ENCODE measurements at regions not wholly inside any gene's neighbourhood (a gene's known extent, or its start where the extent isn't known, plus 50 kb on each side); places are given as distances from the start of the nearest gene placed in this dataset.

DNA sequence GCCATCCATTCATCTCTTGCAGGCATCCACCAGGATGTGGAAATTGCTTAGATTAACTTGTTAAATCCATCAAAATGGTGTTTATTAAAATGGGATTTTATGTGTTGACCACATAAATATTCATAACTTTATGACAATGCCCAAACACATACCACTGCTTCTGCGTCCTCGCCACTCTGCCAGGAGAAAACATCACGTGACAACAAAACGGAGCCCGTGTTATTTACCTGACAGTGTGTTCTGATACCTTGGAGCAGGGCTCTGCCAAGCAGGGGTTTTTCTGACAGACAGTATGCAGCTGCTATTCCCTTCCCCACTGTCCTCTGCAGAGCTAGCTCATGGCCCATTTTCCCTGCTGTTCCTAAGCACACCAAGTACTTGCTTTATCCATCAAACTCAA lies 279.5 kb upstream of the CHD6 start:
- DNase-seq (no peak), ATAC-seq (no peak)
- Histone ChIP-seq H3K36me3 (no peaks in the 10 kb centered on the region), H3K27ac (no peak overlapping the region), H3K4me3 (no peak overlapping the region), H3K4me1 (no peaks in the 10 kb centered on the region), H3K27me3 (ENCODE audit: low read depth) (no peaks in the 10 kb centered on the region), H3K9me3 (no peaks in the 10 kb centered on the region)
- TF ChIP-seq, protein P1, sequence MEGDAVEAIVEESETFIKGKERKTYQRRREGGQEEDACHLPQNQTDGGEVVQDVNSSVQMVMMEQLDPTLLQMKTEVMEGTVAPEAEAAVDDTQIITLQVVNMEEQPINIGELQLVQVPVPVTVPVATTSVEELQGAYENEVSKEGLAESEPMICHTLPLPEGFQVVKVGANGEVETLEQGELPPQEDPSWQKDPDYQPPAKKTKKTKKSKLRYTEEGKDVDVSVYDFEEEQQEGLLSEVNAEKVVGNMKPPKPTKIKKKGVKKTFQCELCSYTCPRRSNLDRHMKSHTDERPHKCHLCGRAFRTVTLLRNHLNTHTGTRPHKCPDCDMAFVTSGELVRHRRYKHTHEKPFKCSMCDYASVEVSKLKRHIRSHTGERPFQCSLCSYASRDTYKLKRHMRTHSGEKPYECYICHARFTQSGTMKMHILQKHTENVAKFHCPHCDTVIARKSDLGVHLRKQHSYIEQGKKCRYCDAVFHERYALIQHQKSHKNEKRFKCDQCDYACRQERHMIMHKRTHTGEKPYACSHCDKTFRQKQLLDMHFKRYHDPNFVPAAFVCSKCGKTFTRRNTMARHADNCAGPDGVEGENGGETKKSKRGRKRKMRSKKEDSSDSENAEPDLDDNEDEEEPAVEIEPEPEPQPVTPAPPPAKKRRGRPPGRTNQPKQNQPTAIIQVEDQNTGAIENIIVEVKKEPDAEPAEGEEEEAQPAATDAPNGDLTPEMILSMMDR (IDR thresholded peaks at IDR 0.05) = no peak
- intact Hi-C loops (cut with DNase I) = no loop called here

DNA sequence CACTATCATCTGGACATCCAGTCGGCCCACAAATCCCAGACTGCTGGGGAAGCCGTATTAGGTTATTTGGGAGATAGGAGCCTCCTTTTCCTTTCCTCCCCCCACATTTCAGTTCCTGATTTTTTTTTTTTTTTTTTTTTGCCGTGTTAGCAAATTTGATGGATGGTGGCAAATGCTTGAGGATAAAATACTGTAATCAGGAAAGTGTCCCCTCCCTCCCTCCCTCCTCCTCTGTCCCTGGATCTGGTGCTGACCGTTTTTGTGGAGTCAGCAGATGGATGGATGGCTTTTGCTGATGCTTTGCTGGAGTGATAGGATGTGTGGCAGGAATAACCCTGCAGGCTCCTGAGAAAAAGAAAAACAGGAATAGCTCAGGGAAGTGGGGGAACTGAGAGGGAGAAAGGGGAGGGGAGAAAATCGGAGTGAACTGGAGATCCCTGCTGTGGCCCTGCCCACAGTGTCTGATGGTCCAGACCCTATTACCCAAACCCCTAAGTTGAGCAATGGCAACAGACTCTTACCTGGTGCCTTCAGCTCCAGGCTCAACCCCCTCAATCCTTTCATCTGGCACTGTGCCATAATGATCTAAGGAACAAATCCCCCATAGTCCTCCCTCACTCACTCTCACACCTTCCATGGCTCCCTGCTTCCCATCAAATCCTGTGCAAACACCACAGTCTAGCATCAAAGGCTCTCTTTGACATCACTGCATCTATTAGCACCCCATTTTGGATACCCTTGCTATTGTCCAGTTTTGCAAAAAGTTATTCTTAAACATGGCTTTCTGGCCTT lies 277.3 kb upstream of the CHD6 start:
- H3K4me3 ChIP-seq = no peak overlapping the region
- H3K27me3 ChIP-seq (ENCODE audit: low read depth) = no peaks in the 10 kb centered on the region
- no peak for DNase-seq
- ATAC-seq = no peak
- TF ChIP-seq, protein P1 (IDR thresholded peaks at IDR 0.05) = no peak
- H3K36me3 ChIP-seq = no peaks in the 10 kb centered on the region
- no peaks in the 10 kb centered on the region for H3K4me1 ChIP-seq
- no peak overlapping the region for H3K27ac ChIP-seq
- H3K9me3 ChIP-seq = no peaks in the 10 kb centered on the region
- intact Hi-C loops (cut with DNase I) = no loop called here

DNA sequence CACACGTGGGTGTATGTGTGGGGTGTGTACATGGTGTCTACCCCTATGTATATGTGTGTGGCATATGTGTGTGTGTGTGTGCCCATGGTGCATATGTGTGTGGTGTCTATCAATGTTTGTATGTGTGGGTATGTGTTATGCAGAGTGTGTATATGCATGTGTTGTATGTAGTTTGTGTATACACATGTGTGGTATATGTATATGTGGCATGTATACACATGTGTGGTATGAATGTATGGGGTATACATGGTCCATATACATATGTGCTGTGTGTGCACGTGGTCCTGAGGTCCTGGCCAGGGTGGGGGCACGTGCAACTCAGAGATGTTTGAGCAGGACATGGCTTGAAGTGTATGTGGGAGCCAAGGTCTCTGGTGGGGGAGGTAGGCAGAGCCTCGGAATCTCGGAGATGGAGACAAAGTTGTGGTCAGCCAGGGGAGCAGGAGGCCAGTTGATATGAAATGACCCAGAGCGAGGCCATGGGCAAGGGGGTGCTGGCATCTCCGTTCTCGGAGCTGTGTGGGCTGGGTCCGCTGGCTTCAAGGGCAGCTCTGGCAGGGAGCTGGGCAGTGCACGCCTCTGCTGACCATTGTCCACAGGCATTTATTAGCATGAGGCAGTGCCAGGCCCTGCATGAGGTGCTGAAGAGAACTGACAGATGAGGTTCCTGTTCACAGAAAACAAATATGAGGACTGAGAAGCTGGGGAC lies 276.2 kb upstream of the CHD6 start:
- Histone ChIP-seq H3K4me3 (no peak overlapping the region), H3K27ac (no peak overlapping the region), H3K36me3 (no peaks in the 10 kb centered on the region), H3K27me3 (ENCODE audit: low read depth) (no peaks in the 10 kb centered on the region), H3K9me3 (no peaks in the 10 kb centered on the region), H3K4me1 (no peaks in the 10 kb centered on the region)
- TF ChIP-seq, protein P1 (IDR thresholded peaks at IDR 0.05) = no peak
- intact Hi-C loops (cut with DNase I) = no loop called here
- DNase-seq (no peak), ATAC-seq (peak in 1 of 2 donors; percentile 23)

DNA sequence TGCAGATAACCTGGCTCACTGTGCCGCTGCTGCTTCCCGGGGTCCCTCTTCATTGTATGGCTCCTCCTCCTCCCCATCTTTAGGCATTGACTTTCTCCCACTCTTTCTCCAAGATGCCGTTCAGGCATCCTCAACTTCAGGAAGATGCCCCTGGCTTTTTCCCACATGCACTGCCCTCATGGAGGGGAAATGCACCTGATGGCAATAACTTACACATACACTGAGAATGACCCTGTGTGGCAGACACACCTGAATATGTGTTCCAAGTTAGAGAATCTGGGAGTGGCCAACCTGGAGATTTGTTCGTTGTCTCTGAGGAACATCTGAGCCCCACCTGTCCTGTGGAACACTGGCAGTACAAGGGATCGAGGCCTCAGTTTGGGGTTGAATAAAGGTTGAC lies 273.9 kb upstream of the CHD6 start:
- no peak for DNase-seq
- Histone ChIP-seq H3K27me3 (ENCODE audit: low read depth) (peaks cover 4% of the 10 kb centered on the region), H3K36me3 (no peaks in the 10 kb centered on the region), H3K9me3 (no peaks in the 10 kb centered on the region), H3K27ac (no peak overlapping the region), H3K4me1 (no peaks in the 10 kb centered on the region), H3K4me3 (no peak overlapping the region)
- ATAC-seq = no peak
- TF ChIP-seq, protein P1 (IDR thresholded peaks at IDR 0.05) = no peak
- intact Hi-C loops (cut with DNase I) = no loop called here

DNA sequence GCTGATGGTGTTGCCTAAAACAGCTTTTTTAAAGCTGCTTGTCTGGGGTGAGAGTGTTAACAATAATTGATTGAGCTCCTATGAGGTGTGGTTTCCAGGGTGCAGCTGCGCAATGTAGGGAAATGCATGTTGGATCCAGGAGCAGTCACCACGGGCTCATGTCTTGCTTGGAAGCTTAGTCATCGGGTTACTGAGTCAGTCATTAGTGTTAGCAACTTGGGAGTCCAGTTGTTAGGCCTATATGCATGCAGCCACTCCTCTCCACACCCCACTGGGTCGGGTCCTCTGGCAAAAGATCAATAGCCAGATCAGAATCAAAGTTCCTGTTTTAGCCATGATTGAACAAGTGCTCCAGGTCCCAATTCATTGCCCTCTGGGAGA lies 271.7 kb upstream of the CHD6 start:
- no peaks in the 10 kb centered on the region for H3K4me1 ChIP-seq
- ATAC-seq (no peak), DNase-seq (no peak)
- no peaks in the 10 kb centered on the region for H3K9me3 ChIP-seq
- TF ChIP-seq, protein P1 (IDR thresholded peaks at IDR 0.05) = no peak
- no peaks in the 10 kb centered on the region for H3K36me3 ChIP-seq
- intact Hi-C loops (cut with DNase I) = no loop called here
- H3K4me3 ChIP-seq = no peak overlapping the region
- H3K27ac ChIP-seq = no peak overlapping the region
- peaks cover 4% of the 10 kb centered on the region for H3K27me3 ChIP-seq (ENCODE audit: low read depth)
